SH-SY5Y (cell line): ENCODE measurements at regions not wholly inside any gene's neighbourhood (a gene's known extent, or its start where the extent isn't known, plus 50 kb on each side); places are given as distances from the start of the nearest gene placed in this dataset.

Experiments used
- GATA2 ChIP-seq: IDR thresholded peaks from 2 replicates; pipeline ENCODE4 v1.6.1; 2011; ENCODE audit warnings: mild to moderate bottlenecking, low read depth, low read length
- GATA3 ChIP-seq: IDR thresholded peaks from 2 replicates; pipeline ENCODE4 v1.6.1; 2011; ENCODE audit warnings: low read depth, mild to moderate bottlenecking, low read length, moderate library complexity

DNA sequence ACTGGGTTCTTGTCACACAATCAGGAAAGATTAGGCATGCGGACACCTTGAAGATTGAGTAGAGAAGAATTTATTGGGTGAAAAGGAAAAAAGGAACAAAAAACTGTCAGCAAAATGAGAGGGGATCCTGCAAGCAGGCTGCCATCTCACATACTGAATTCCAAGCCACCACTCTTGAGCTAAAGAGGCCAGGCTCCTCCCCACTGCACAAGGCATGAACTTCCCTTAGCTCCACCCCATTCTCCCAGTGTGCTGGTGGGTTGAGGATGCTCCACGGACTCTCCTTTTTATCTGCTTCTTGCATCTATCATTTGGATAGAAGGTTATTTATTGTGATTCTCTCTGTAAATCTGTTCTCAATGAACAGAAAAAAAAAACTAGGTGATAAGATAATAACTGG, 79.6 kb downstream of the ANKRD7 start:
- TF ChIP-seq GATA2 (no peak), GATA3 (no peak)
